GM12892 (cell line): ENCODE measurements at regions not wholly inside any gene's neighbourhood (a gene's known extent, or its start where the extent isn't known, plus 50 kb on each side); places are given as distances from the start of the nearest gene placed in this dataset.

Source experiments
- POLR2A ChIP-seq: IDR thresholded peaks from 2 replicates; pipeline ENCODE4 v1.6.1; 2011; ENCODE audit warnings: low read depth, low read length, control low read depth
- POLR2AphosphoS5 ChIP-seq: IDR thresholded peaks from 2 replicates; pipeline ENCODE4 v1.6.1; 2011; ENCODE audit warnings: low read depth, low read length, control low read depth
- TAF1 ChIP-seq: IDR thresholded peaks from 2 replicates; pipeline ENCODE4 v1.6.1; 2011; ENCODE audit warnings: low read depth, mild to moderate bottlenecking, control low read depth, low read length, borderline replicate concordance

- TF ChIP-seq POLR2AphosphoS5 (no peak), TAF1 (no peak), POLR2A (no peak)
These were observed 505.4 kb downstream of the PLCL1 start for GRCh38 chr2:198309673-198310280.
